Keratinocyte (primary cell): ENCODE measurements at regions not wholly inside any gene's neighbourhood (a gene's known extent, or its start where the extent isn't known, plus 50 kb on each side); places are given as distances from the start of the nearest gene placed in this dataset.
"Not testable (repeated sequence)": the region's sequence is repeated elsewhere in the genome, so short reads cannot be mapped to it uniquely, and the experiment has no call there.

ENCODE experiments used
- DNase-seq: peaks from one replicate; pipeline ENCODE4 v3.0.0-alpha.2; 2011; ENCODE audit warnings: low read depth, missing footprints, low spot score
- FAIRE-seq: peaks from 2 replicates; lab custom pipeline; 2011; peaks lifted over from hg19 to GRCh38; lab: Jason Lieb, UNC
- H2AFZ ChIP-seq: 2 replicates; pipeline ENCODE4 v1.6.0; 2012; ENCODE audit warnings: low read length, control low read depth, inconsistent platforms; ENCODE audit not compliant: control insufficient read depth
- H3K27ac ChIP-seq: 2 replicates; pipeline ENCODE4 v1.5.1; 2011; ENCODE audit warnings: low read length; ENCODE audit not compliant: control insufficient read depth, insufficient read depth
- H3K27me3 ChIP-seq: 3 replicates; pipeline ENCODE4 v1.6.0; 2011; ENCODE audit warnings: low read length; ENCODE audit not compliant: control insufficient read depth, insufficient read depth; ENCODE audit errors: extremely low read depth
- H3K36me3 ChIP-seq, 2 experiments: 2 replicates in 1 of 2; 3 replicates in 1 of 2; pipeline ENCODE4 v1.5.1; 2011; ENCODE audit warnings: low read length in 2 of 2, mild to moderate bottlenecking in 1 of 2; ENCODE audit not compliant: control insufficient read depth in 2 of 2, insufficient read depth in 2 of 2; ENCODE audit errors: extremely low read depth in 1 of 2
- H3K4me1 ChIP-seq: 3 replicates; pipeline ENCODE4 v1.5.1; 2011; ENCODE audit warnings: low read length; ENCODE audit not compliant: control insufficient read depth, insufficient read depth; ENCODE audit errors: extremely low read depth
- H3K4me2 ChIP-seq: 3 replicates; pipeline ENCODE4 v1.6.0; 2011; ENCODE audit warnings: low read depth, low read length; ENCODE audit not compliant: control insufficient read depth, insufficient read depth; ENCODE audit errors: extremely low read depth
- H3K4me3 ChIP-seq, 3 experiments: fragments of 200-600 bp in 1 of 3; sonication (generic) in 1 of 3; 2 replicates in 2 of 3; 3 replicates in 1 of 3; pipeline ENCODE4 v1.5.1; 2011 to 2016; ENCODE audit warnings: low read length in 3 of 3, mild to moderate bottlenecking in 3 of 3, control low read depth in 2 of 3, inconsistent platforms in 1 of 3, low read depth in 1 of 3, mixed read lengths in 1 of 3, mixed run types in 1 of 3, moderate library complexity in 1 of 3; ENCODE audit not compliant: control insufficient read depth in 2 of 3, insufficient read depth in 2 of 3; ENCODE audit errors: extremely low read depth in 1 of 3
- H3K79me2 ChIP-seq: 2 replicates; pipeline ENCODE4 v1.6.0; 2012; ENCODE audit warnings: low read length; ENCODE audit not compliant: control insufficient read depth, insufficient read depth
- H3K9ac ChIP-seq: 3 replicates; pipeline ENCODE4 v1.6.0; 2011; ENCODE audit warnings: low read length; ENCODE audit not compliant: control insufficient read depth, insufficient read depth; ENCODE audit errors: extremely low read depth
- H3K9me1 ChIP-seq: 3 replicates; pipeline ENCODE4 v1.6.0; 2011; ENCODE audit warnings: low read length; ENCODE audit not compliant: control insufficient read depth, insufficient read depth; ENCODE audit errors: extremely low read depth
- H3K9me3 ChIP-seq: 2 replicates; pipeline ENCODE4 v1.5.1; 2012; ENCODE audit warnings: low read depth, low read length; ENCODE audit not compliant: control insufficient read depth
- H4K20me1 ChIP-seq: 3 replicates; pipeline ENCODE4 v1.6.0; 2011; ENCODE audit warnings: low read length; ENCODE audit not compliant: control insufficient read depth, insufficient read depth; ENCODE audit errors: extremely low read depth
- EZH2 ChIP-seq: IDR thresholded peaks from one replicate; pipeline ENCODE4 v1.6.1; 2012; ENCODE audit warnings: inconsistent platforms, mild to moderate bottlenecking, low read length, moderate library complexity
- dilution Hi-C: fragments of 300-500 bp; cut with MboI; formaldehyde crosslinking; loops from one replicate; pipeline ENCODE4 v1.7.0; 2020; ENCODE audit warnings: low sequenced_read_pairs; ENCODE audit not compliant: extremely low pct_ligation_motif_present
- small RNA-seq, 3 experiments: library from RNA; depleted of rRNA; stranded (forward); fragments of <200 nt; gene quantifications; one replicate each; pipeline ENCODE3, GENCODE V24; 2012; ENCODE audit warnings: low read depth in 3 of 3, low replicate concordance in 1 of 3; ENCODE audit not compliant: insufficient read length in 3 of 3
- TF ChIP-seq, protein P1 (sequence below), 3 experiments: IDR thresholded peaks in 1 of 3; conservative IDR thresholded peaks in 1 of 3; optimal IDR thresholded peaks in 1 of 3; 2 replicates in 2 of 3; 3 replicates in 1 of 3; pipeline versions ENCODE3 to v1.5.1; 2011; ENCODE audit warnings: low read length in 3 of 3, mild to moderate bottlenecking in 3 of 3, moderate library complexity in 2 of 3, control low read depth in 1 of 3, inconsistent platforms in 1 of 3; ENCODE audit not compliant: insufficient read depth in 2 of 3; ENCODE audit errors: extremely low read depth in 1 of 3

DNA sequence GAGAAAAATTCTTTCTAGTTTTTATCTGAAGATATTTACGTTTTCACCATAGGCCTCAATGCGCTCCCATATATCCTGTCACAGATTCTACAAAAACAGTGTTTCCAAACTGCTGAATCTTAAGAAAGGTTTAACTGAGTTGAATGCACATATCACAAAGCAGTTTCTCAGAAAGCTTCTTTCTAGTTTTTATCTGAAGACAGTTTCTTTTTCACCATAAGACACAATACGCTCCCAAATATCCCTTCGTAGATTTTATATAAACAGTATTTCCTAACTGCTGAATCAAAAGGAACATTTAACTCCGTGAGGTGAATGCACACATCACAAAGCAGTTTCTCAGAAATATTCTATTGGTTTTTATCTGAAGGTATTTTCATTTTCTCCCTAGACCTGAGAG is 385.5 kb downstream of the ALG10 start:
- H3K27me3 ChIP-seq = no peaks in the 10 kb centered on the region
- H4K20me1 ChIP-seq = no peaks in the 10 kb centered on the region
- H2AFZ ChIP-seq = no peak overlapping the region
- H3K27ac ChIP-seq = no peak overlapping the region
- H3K79me2 ChIP-seq = no peaks in the 10 kb centered on the region
- TF ChIP-seq EZH2 = no peak
- TF ChIP-seq, protein P1, sequence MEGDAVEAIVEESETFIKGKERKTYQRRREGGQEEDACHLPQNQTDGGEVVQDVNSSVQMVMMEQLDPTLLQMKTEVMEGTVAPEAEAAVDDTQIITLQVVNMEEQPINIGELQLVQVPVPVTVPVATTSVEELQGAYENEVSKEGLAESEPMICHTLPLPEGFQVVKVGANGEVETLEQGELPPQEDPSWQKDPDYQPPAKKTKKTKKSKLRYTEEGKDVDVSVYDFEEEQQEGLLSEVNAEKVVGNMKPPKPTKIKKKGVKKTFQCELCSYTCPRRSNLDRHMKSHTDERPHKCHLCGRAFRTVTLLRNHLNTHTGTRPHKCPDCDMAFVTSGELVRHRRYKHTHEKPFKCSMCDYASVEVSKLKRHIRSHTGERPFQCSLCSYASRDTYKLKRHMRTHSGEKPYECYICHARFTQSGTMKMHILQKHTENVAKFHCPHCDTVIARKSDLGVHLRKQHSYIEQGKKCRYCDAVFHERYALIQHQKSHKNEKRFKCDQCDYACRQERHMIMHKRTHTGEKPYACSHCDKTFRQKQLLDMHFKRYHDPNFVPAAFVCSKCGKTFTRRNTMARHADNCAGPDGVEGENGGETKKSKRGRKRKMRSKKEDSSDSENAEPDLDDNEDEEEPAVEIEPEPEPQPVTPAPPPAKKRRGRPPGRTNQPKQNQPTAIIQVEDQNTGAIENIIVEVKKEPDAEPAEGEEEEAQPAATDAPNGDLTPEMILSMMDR (optimal IDR thresholded peaks at IDR 0.05 in 1 of 3, IDR thresholded peaks at IDR 0.05 in 1 of 3, conservative IDR thresholded peaks at IDR 0.05 in 1 of 3; ENCODE audit: extremely low read depth in 1 of 3, insufficient read depth in 2 of 3, low read length in 3 of 3) = no peak
- peaks cover 20% of the 10 kb centered on the region for H3K9me3 ChIP-seq
- H3K9ac ChIP-seq = no peak overlapping the region
- DNase-seq = no peak
- no peak overlapping the region for H3K4me2 ChIP-seq
- H3K9me1 ChIP-seq = no peaks in the 10 kb centered on the region
- FAIRE-seq = no peak
- H3K4me1 ChIP-seq = no peaks in the 10 kb centered on the region
- dilution Hi-C loops = no loop called here
- no peaks in the 10 kb centered on the region for H3K36me3 ChIP-seq
- H3K4me3 ChIP-seq = no peak overlapping the region

DNA sequence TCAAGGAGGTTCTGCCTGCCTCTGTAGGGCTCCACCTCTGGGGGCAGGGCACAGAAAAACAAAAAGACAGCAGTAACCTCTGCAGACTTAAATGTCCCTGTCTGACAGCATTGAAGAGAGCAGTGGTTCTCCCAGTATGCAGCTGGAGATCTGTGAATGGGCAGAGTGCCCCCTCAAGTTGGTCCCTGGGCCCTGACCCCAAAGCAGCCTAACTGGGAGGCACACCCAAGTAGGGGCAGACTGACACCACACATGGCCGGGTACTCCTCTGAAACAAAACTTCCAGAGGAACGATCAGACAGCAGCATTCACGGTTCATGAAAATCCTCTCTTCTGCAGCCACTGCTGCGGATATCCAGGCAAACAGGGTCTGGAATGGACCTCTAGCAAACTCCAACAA is 409.2 kb downstream of the ALG10 start:
- H3K9me3 ChIP-seq, H2AFZ ChIP-seq, H3K9me1 ChIP-seq, H3K27me3 ChIP-seq, H3K4me1 ChIP-seq, H3K36me3 ChIP-seq, H3K79me2 ChIP-seq, H3K27ac ChIP-seq, H4K20me1 ChIP-seq, H3K4me3 ChIP-seq, FAIRE-seq, dilution Hi-C loops, DNase-seq, H3K4me2 ChIP-seq, H3K9ac ChIP-seq: not testable (repeated sequence)

Small RNAs in the stretch of these regions (small RNA-seq; reads per million reads assigned to genes)
- gene RNA5SP357 = 0 to 0.25 (median 0) reads per million in 3 experiments
